Naive B cell (primary cell): ENCODE measurements at regions not wholly inside any gene's neighbourhood (a gene's known extent, or its start where the extent isn't known, plus 50 kb on each side); places are given as distances from the start of the nearest gene placed in this dataset.
"Not testable (repeated sequence)": the region's sequence is repeated elsewhere in the genome, so short reads cannot be mapped to it uniquely, and the experiment has no call there.

Experiments
- ATAC-seq, 2 donors: fragments of 150-1000 bp; cut with Tn5 transposase; 2 replicates each; pipeline ENCODE4 v1.10.0; 2021; ENCODE audit warnings: low read depth in 2 of 2, mild to moderate bottlenecking in 2 of 2, moderate library complexity in 2 of 2
- DNase-seq: peaks from one replicate; pipeline ENCODE4 v3.0.0; 2022
- H3K27ac Mint-ChIP-seq, 6 donors: one replicate each; pipeline ENCODE4 v1.8.0; 2020 to 2022; ENCODE audit warnings: mild to moderate bottlenecking in 6 of 6, mixed read lengths in 6 of 6, moderate library complexity in 5 of 6, inconsistent platforms in 2 of 6
- H3K27me3 Mint-ChIP-seq, 3 donors: one replicate each; pipeline ENCODE4 v1.8.0; 2021 to 2022; ENCODE audit warnings: mixed read lengths in 3 of 3, mild to moderate bottlenecking in 1 of 3
- H3K36me3 Mint-ChIP-seq, 2 donors: one replicate each; pipeline ENCODE4 v1.8.0; 2020 to 2022; ENCODE audit warnings: mixed read lengths in 2 of 2, inconsistent platforms in 1 of 2, mild to moderate bottlenecking in 1 of 2
- H3K4me1 Mint-ChIP-seq, 3 donors: one replicate each; pipeline ENCODE4 v1.8.0; 2020 to 2022; ENCODE audit warnings: mixed read lengths in 3 of 3, inconsistent platforms in 1 of 3, mild to moderate bottlenecking in 1 of 3, moderate library complexity in 1 of 3
- H3K4me3 Mint-ChIP-seq, 8 donors: one replicate each; pipeline ENCODE4 v1.8.0; 2020 to 2022; ENCODE audit warnings: mild to moderate bottlenecking in 8 of 8, mixed read lengths in 8 of 8, moderate library complexity in 8 of 8, inconsistent platforms in 2 of 8
- H3K9me3 Mint-ChIP-seq, 7 donors: one replicate each; pipeline ENCODE4 v1.8.0; 2020 to 2022; ENCODE audit warnings: mixed read lengths in 7 of 7, mild to moderate bottlenecking in 5 of 7, inconsistent platforms in 2 of 7, moderate library complexity in 1 of 7

GRCh38 chr21:30028537-30028936 lies 88.7 kb upstream of the GRIK1 start:
- Mint-ChIP-seq H3K4me3 (no peak overlapping the region), H3K27me3 (no peaks in the 10 kb centered on the region), H3K4me1 (no peaks in the 10 kb centered on the region), H3K27ac (no peak overlapping the region), H3K9me3 (peaks cover 0 to 4% (median 0%) of the 10 kb centered on the region in 7 donors), H3K36me3 (no peaks in the 10 kb centered on the region)
- no peak for ATAC-seq
- DNase-seq: no peak

DNA sequence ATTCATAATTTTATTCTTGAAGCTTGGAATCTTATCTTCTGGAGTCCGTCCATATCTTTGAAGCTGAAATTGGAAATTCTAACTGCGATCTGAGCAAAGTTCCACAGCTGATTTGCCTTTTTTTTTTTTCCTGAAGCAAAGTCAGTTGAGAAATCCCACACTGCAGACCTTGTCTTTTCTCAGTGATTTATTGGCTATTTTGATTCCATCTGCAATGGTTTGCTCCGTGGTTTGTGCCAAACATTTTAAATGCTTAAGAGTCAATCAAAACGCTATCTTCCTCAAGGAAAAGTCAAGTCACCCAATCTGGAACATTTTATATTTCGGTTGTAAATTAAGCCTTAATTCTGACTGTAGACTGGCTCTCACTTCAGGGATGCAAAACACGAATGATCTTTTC lies 88.2 kb upstream of the GRIK1 start:
- no peaks in the 10 kb centered on the region for H3K27me3 Mint-ChIP-seq
- H3K4me1 Mint-ChIP-seq: no peaks in the 10 kb centered on the region
- H3K27ac Mint-ChIP-seq: no peak overlapping the region
- no peak overlapping the region for H3K4me3 Mint-ChIP-seq
- no peak for DNase-seq
- no peaks in the 10 kb centered on the region for H3K36me3 Mint-ChIP-seq
- ATAC-seq: no peak
- peaks cover 0 to 4% (median 0%) of the 10 kb centered on the region in 7 donors for H3K9me3 Mint-ChIP-seq

DNA sequence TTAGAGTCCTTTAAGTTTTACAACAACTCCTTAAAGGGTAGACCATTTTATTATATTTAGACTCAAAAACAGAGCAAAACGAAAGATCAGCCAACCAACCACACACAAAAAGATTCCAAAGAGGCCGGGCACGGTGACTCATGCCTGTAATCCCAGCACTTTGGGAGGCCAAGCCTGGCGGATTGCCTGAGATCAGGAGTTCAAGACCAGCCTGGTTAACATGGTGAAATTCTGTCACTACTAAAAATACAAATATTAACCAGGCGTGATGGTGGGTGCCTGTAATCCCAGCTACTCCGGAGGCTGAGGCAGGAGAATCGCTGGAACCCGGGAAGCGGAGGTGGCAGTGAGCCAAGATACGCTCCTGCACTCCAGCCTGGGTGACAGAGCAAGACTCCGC lies 83.3 kb upstream of the GRIK1 start:
- H3K36me3 Mint-ChIP-seq, H3K9me3 Mint-ChIP-seq, DNase-seq, H3K4me1 Mint-ChIP-seq, H3K4me3 Mint-ChIP-seq, H3K27me3 Mint-ChIP-seq, ATAC-seq: not testable (repeated sequence)
- H3K27ac Mint-ChIP-seq: peak overlapping the region in 1 of 6 donors; percentile 36

GRCh38 chr21:30014886-30015285 lies 75.1 kb upstream of the GRIK1 start:
- ATAC-seq (no peak), DNase-seq (no peak)
- H3K27ac Mint-ChIP-seq: no peak overlapping the region
- H3K27me3 Mint-ChIP-seq: no peaks in the 10 kb centered on the region
- H3K4me3 Mint-ChIP-seq: no peak overlapping the region
- peaks cover 0 to 17% (median 5%) of the 10 kb centered on the region in 7 donors for H3K9me3 Mint-ChIP-seq
- no peaks in the 10 kb centered on the region for H3K36me3 Mint-ChIP-seq
- H3K4me1 Mint-ChIP-seq: no peaks in the 10 kb centered on the region

GRCh38 chr21:29991624-29992023 lies 51.8 kb upstream of the GRIK1 start:
- H3K36me3 Mint-ChIP-seq: no peaks in the 10 kb centered on the region
- no peak for ATAC-seq
- no peaks in the 10 kb centered on the region for H3K4me1 Mint-ChIP-seq
- H3K27ac Mint-ChIP-seq: no peak overlapping the region
- no peak for DNase-seq
- no peaks in the 10 kb centered on the region for H3K27me3 Mint-ChIP-seq
- peaks cover 0 to 16% (median 3%) of the 10 kb centered on the region in 7 donors for H3K9me3 Mint-ChIP-seq
- H3K4me3 Mint-ChIP-seq: no peak overlapping the region

GRCh38 chr21:29989634-29990234 lies 49.9 kb upstream of the GRIK1 start:
- Mint-ChIP-seq H3K4me1 (no peaks in the 10 kb centered on the region), H3K9me3 (peaks cover 0 to 30% (median 4%) of the 10 kb centered on the region in 7 donors), H3K27me3 (no peaks in the 10 kb centered on the region), H3K27ac (no peak overlapping the region), H3K4me3 (no peak overlapping the region), H3K36me3 (no peaks in the 10 kb centered on the region)
- ATAC-seq: no peak
- no peak for DNase-seq
